ENCODE measurements at regions not wholly inside any gene's neighbourhood (a gene's known extent, or its start where the extent isn't known, plus 50 kb on each side); places are given as distances from the start of the nearest gene placed in this dataset.
"Not testable (repeated sequence)": the region's sequence is repeated elsewhere in the genome, so short reads cannot be mapped to it uniquely, and the experiment has no call there.

DNA sequence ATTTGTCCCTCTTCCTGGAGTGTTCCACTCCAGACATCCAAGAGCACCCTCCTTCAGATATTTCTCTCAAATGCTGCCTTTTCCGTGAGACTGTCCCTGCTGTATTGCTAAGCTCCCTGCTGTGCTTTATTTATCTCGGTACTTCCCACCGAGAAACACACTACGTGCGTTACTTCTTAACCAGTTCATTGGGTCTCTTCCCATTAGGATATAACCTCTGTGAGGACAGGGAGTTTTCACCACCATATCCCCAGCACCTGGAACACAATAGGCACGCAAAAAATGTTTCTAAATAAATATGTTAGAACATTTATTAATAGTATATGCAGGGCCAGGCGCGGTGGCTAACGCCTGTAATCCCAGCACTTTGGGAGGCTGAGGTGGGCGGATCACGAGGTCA is 308.7 kb upstream of the IL12A start:
- no peak for DNase-seq (ENCODE audit: low read depth)
- H3K4me3 ChIP-seq (ENCODE audit: low read depth, low read length) = no peak overlapping the region
- TF ChIP-seq, protein P1, sequence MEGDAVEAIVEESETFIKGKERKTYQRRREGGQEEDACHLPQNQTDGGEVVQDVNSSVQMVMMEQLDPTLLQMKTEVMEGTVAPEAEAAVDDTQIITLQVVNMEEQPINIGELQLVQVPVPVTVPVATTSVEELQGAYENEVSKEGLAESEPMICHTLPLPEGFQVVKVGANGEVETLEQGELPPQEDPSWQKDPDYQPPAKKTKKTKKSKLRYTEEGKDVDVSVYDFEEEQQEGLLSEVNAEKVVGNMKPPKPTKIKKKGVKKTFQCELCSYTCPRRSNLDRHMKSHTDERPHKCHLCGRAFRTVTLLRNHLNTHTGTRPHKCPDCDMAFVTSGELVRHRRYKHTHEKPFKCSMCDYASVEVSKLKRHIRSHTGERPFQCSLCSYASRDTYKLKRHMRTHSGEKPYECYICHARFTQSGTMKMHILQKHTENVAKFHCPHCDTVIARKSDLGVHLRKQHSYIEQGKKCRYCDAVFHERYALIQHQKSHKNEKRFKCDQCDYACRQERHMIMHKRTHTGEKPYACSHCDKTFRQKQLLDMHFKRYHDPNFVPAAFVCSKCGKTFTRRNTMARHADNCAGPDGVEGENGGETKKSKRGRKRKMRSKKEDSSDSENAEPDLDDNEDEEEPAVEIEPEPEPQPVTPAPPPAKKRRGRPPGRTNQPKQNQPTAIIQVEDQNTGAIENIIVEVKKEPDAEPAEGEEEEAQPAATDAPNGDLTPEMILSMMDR (IDR thresholded peaks at IDR 0.05; ENCODE audit: insufficient read depth, low read length) = no peak

DNA sequence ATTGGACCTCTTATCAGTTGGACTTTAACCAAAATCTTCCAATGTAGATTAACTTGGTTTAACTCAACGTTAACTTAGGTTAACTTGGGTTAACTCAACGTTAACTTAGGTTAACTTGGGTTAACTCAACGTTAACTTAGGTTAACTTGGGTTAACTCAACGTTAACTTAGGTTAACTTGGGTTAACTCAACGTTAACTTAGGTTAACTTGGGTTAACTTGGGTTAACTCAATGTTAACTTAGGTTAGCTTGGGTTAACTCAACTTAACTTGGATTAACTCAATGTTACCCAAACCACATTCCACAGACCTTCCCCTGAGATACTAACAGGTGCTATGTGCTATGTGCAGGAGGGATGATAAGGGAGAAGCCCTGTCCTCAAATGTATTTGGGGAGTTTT is 306.9 kb upstream of the IL12A start:
- DNase-seq (ENCODE audit: low read depth); H3K4me3 ChIP-seq (ENCODE audit: low read depth, low read length): not testable (repeated sequence)

DNA sequence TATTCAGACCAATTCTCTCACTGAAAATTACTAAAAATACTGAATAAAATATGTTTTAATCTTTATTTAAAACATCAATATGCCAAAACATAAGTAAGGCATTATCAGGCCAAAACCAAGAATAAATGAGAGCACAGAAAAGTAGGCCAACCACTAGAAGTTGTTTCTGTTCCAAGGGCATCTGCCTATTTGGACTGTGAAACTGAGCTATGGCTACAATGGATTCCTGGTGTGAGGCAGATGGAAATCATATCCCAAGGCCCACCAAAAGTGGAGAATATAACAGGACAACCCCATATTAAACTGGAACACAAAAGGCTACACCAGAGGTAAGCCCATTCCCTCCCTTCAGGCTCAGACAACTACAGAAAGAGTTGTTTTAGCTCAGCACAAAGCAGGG is 302.8 kb upstream of the IL12A start:
- TF ChIP-seq, protein P1 (IDR thresholded peaks at IDR 0.05; ENCODE audit: insufficient read depth, low read length) = no peak
- H3K4me3 ChIP-seq (ENCODE audit: low read depth, low read length) = no peak overlapping the region
- DNase-seq (ENCODE audit: low read depth) = no peak

DNA sequence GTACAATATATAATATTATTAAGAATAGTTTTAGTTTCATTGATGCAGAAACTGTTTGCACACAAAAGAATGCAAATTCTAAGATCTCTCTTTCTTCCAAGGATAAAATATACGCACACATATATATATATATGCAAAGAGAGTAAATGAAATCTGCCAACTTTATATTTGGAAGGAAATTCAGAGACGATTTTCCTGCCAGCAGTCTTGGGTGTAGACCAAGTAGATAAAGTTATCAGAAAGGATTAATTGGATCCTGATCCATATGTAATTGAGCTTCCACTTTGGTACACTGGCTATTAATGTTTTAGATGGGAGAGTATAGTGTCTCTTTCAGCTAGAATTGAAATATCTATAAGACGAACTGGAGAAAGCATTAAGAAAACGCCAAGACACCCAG is 295.4 kb upstream of the IL12A start:
- TF ChIP-seq, protein P1 (IDR thresholded peaks at IDR 0.05; ENCODE audit: insufficient read depth, low read length) = no peak
- H3K4me3 ChIP-seq (ENCODE audit: low read depth, low read length) = no peak overlapping the region
- no peak for DNase-seq (ENCODE audit: low read depth)

DNA sequence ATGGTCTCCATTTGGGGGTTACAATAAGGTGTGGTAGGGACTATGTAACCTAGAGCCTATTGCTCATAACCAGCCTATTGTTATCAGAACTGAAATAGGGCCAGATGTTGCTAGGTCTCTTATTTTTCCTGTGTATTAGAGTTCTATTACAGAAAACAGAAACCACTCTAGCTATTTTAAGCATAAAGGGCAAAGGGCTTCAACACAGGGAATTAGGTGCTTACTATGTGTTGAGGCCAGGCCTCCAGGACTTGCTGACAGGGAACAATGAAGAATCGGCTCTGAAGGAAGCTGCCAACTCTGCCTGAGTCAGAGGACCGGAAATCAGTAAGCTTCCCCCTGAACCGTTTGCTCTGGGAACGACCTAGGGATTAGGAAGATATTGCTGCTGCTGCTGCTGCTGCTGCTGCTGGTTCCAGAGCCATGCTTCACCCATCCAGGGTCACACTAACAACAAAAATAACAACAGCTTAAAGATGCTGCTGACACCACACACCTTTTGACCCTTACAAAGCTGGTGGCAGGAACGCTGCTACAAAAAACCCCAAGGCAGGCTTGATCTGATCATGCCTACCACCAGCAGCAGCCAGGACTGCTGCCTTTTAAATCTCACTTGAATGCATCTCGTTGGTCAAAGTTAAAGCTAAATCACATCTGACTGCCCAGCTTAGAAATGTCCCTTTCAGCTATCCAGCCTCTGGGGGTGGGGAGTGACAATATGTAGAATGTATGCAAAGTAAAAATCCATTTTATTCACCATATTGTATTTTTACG is 276.9 kb upstream of the IL12A start:
- peak; percentile 94 for DNase-seq (ENCODE audit: low read depth)
- TF ChIP-seq, protein P1 (IDR thresholded peaks at IDR 0.05; ENCODE audit: insufficient read depth, low read length) = no peak
- no peak overlapping the region for H3K4me3 ChIP-seq (ENCODE audit: low read depth, low read length)

DNA sequence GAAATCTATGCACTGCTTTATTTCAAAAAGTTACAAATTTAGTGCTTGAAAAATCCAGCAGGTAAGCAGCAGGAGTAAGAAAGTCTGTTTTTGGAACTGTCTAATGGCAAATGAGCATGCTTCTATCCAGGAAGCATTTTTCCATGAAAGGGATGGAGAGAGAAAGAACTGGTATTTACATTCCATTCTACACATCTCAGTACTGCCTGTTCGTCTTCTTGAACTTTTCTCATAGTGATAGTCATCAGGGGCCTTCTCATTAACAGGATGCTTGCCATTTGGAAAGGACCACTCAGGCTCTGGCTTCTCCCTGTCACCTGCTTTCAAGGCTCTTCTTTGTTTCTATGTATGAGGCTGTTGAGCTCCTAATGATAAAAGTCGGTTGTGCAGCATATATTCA is 267.3 kb upstream of the IL12A start:
- no peak overlapping the region for H3K4me3 ChIP-seq (ENCODE audit: low read depth, low read length)
- no peak for DNase-seq (ENCODE audit: low read depth)
- TF ChIP-seq, protein P1 (IDR thresholded peaks at IDR 0.05; ENCODE audit: insufficient read depth, low read length) = no peak

DNA sequence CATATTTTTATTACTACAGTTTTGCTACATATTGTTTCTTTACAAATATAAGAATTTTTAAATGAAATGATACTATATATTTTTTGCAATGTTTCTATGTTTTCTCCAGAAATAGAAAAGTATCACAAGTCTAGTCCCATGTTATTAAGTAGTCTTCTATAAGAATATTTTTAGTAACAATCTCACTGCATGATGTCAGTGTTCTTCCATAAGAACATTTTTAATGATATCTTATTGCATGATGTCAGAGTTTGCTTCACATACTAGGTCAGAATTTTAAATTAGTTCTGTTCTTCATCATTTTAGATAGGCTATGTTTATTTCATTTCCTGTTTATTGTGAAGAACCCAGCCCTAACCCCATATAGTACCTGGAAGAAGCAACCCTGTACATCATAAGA is 265.3 kb upstream of the IL12A start:
- H3K4me3 ChIP-seq (ENCODE audit: low read depth, low read length) = no peak overlapping the region
- no peak for DNase-seq (ENCODE audit: low read depth)
- TF ChIP-seq, protein P1 (IDR thresholded peaks at IDR 0.05; ENCODE audit: insufficient read depth, low read length) = no peak
